Liver (tissue), 8 donors: ENCODE measurements at regions not wholly inside any gene's neighbourhood (a gene's known extent, or its start where the extent isn't known, plus 50 kb on each side); places are given as distances from the start of the nearest gene placed in this dataset.

Experiments
- DNase-seq: peaks from one replicate; pipeline ENCODE4 v3.0.0-alpha.2; 2017; ENCODE audit warnings: low spot score
- H3K27ac ChIP-seq, 2 donors: one replicate each; pipeline ENCODE4 v1.7.0; 2013; ENCODE audit warnings: inconsistent platforms in 2 of 2, low read length in 2 of 2, control low read depth in 1 of 2, low read depth in 1 of 2, mild to moderate bottlenecking in 1 of 2
- H3K27me3 ChIP-seq, 4 donors: one replicate each; pipeline versions ENCODE4 v1.6.1 to v1.7.0; 2013; ENCODE audit warnings: low read length in 3 of 4, inconsistent platforms in 1 of 4, mild to moderate bottlenecking in 1 of 4, moderate library complexity in 1 of 4; ENCODE audit not compliant: control insufficient read depth in 4 of 4, insufficient read depth in 4 of 4
- H3K36me3 ChIP-seq, 4 donors: one replicate each; pipeline versions ENCODE4 v1.6.1 to v1.7.0; 2013; ENCODE audit warnings: low read length in 3 of 4, mild to moderate bottlenecking in 3 of 4, low read depth in 1 of 4, moderate library complexity in 1 of 4; ENCODE audit not compliant: control insufficient read depth in 4 of 4, insufficient read depth in 3 of 4
- H3K4me1 ChIP-seq, 4 donors: one replicate each; pipeline versions ENCODE4 v1.6.1 to v1.7.0; 2013; ENCODE audit warnings: low read length in 3 of 4, mild to moderate bottlenecking in 3 of 4, moderate library complexity in 1 of 4; ENCODE audit not compliant: control insufficient read depth in 4 of 4, insufficient read depth in 4 of 4
- H3K4me3 ChIP-seq, 3 donors: one replicate each; pipeline versions ENCODE4 v1.6.1 to v1.7.0; 2013; ENCODE audit warnings: low read length in 3 of 3, control low read depth in 1 of 3, low read depth in 1 of 3, mild to moderate bottlenecking in 1 of 3
- H3K9ac ChIP-seq, 2 donors: one replicate each; pipeline ENCODE4 v1.7.0; 2013; ENCODE audit warnings: low read length in 2 of 2, mild to moderate bottlenecking in 2 of 2, moderate library complexity in 2 of 2, control low read depth in 1 of 2, low read depth in 1 of 2
- H3K9me3 ChIP-seq, 4 donors: one replicate each; pipeline versions ENCODE4 v1.6.1 to v1.7.0; 2013; ENCODE audit warnings: low read length in 3 of 4; ENCODE audit not compliant: control insufficient read depth in 4 of 4
- ATF3 ChIP-seq: IDR thresholded peaks from 2 replicates; pipeline ENCODE4 v1.6.1; 2016; ENCODE audit warnings: antibody characterized with exemption
- CTCF ChIP-seq: fragments of 150-350 bp; IDR thresholded peaks from 2 replicates; pipeline ENCODE4 v1.5.1; 2017; ENCODE audit warnings: improper control_type of control experiment, low read depth, low read length; ENCODE audit not compliant: missing input control
- EGR1 ChIP-seq, 2 donors: IDR thresholded peaks; 2 replicates each; pipeline ENCODE4 v1.6.1; 2016 to 2018; ENCODE audit warnings: antibody characterized with exemption in 2 of 2, low read depth in 2 of 2
- FOXA1 ChIP-seq: IDR thresholded peaks from 2 replicates; pipeline ENCODE4 v1.6.1; 2016; ENCODE audit warnings: antibody characterized with exemption
- FOXA2 ChIP-seq: IDR thresholded peaks from 2 replicates; pipeline ENCODE4 v1.6.1; 2016; ENCODE audit warnings: antibody characterized with exemption
- GABPA ChIP-seq, 2 donors: IDR thresholded peaks in 1 of 2; conservative IDR thresholded peaks in 1 of 2; 2 replicates each; pipeline ENCODE4 v1.6.1; 2016; ENCODE audit warnings: antibody characterized with exemption in 2 of 2, mild to moderate bottlenecking in 1 of 2, moderate library complexity in 1 of 2
- HNF4A ChIP-seq, 2 donors: conservative IDR thresholded peaks; 2 replicates each; pipeline ENCODE4 v1.6.1; 2016; ENCODE audit warnings: antibody characterized with exemption in 2 of 2, mild to moderate bottlenecking in 2 of 2
- HNF4G ChIP-seq: IDR thresholded peaks from 2 replicates; pipeline ENCODE4 v1.6.1; 2016; ENCODE audit warnings: antibody characterized with exemption
- JUND ChIP-seq, 2 donors: IDR thresholded peaks; 2 replicates each; pipeline ENCODE4 v1.6.1; 2016; ENCODE audit warnings: antibody characterized with exemption in 2 of 2
- MAX ChIP-seq: IDR thresholded peaks from 2 replicates; pipeline ENCODE4 v1.6.1; 2016; ENCODE audit warnings: antibody characterized with exemption
- NR2F2 ChIP-seq: IDR thresholded peaks from 2 replicates; pipeline ENCODE4 v1.6.1; 2016; ENCODE audit warnings: antibody characterized with exemption
- RAD21 ChIP-seq, 2 donors: IDR thresholded peaks; 2 replicates each; pipeline ENCODE4 v1.6.1; 2016; ENCODE audit warnings: antibody characterized with exemption in 2 of 2, mild to moderate bottlenecking in 2 of 2
- RXRA ChIP-seq, 2 donors: IDR thresholded peaks; 2 replicates each; pipeline ENCODE4 v1.6.1; 2017 to 2018; ENCODE audit warnings: antibody characterized with exemption in 2 of 2, mild to moderate bottlenecking in 1 of 2
- SP1 ChIP-seq: IDR thresholded peaks from 2 replicates; pipeline ENCODE4 v1.6.1; 2018; ENCODE audit warnings: antibody characterized with exemption, mild to moderate bottlenecking
- TAF1 ChIP-seq: conservative IDR thresholded peaks from 2 replicates; pipeline ENCODE4 v1.6.1; 2016; ENCODE audit warnings: antibody characterized with exemption, mild to moderate bottlenecking
- YY1 ChIP-seq: IDR thresholded peaks from 2 replicates; pipeline ENCODE4 v1.6.1; 2016; ENCODE audit warnings: antibody characterized with exemption, mild to moderate bottlenecking
- WGBS: extraction: QIAGEN DNeasy Blood & Tissue Kit; methylation state at CpG from one replicate; pipeline ENCODE4 v1.1.7; 2013; 5-methylcytosine and 5-hydroxymethylcytosine counted together
- donor health status: healthy.
- donor health status: healthy.
- donor health status: healthy.
- donor health status: healthy.
- donor health status: healthy.

- Histone ChIP-seq H3K4me1 (no peaks in the 10 kb centered on the region), H3K36me3 (no peaks in the 10 kb centered on the region), H3K27ac (no peak overlapping the region), H3K9me3 (no peaks in the 10 kb centered on the region), H3K4me3 (no peak overlapping the region), H3K9ac (no peak overlapping the region), H3K27me3 (peaks cover 0 to 6% (median 0%) of the 10 kb centered on the region in 4 donors)
- no peak for DNase-seq
- WGBS, result 64% methylated on average over 2 of the region's 2 CpGs
- TF ChIP-seq CTCF (no peak), TAF1 (no peak), FOXA1 (no peak), NR2F2 (no peak), GABPA (IDR thresholded peaks at IDR 0.05 in 1 of 2, conservative IDR thresholded peaks at IDR 0.05 in 1 of 2) (no peak), RAD21 (IDR thresholded peaks at IDR 0.05) (no peak), HNF4A (conservative IDR thresholded peaks at IDR 0.05) (no peak), ATF3 (no peak)
Observed at GRCh38 chr6:120545353-120545752, 788.9 kb downstream of the TBC1D32 start.

GRCh38 chr6:120534954-120535353 is 799.3 kb downstream of the TBC1D32 start:
- TF ChIP-seq GABPA (IDR thresholded peaks at IDR 0.05 in 1 of 2, conservative IDR thresholded peaks at IDR 0.05 in 1 of 2), result no peak
- TF ChIP-seq TAF1, result no peak
- no peak for TF ChIP-seq YY1
- TF ChIP-seq JUND (IDR thresholded peaks at IDR 0.05), result no peak
- no peak for TF ChIP-seq HNF4G
- TF ChIP-seq SP1, result no peak
- TF ChIP-seq RAD21 (IDR thresholded peaks at IDR 0.05), result no peak
- TF ChIP-seq ATF3, result no peak
- no peak for TF ChIP-seq FOXA2
- TF ChIP-seq EGR1 (IDR thresholded peaks at IDR 0.05; ENCODE audit: low read depth in 2 of 2), result no peak
- no peak overlapping the region for H3K27ac ChIP-seq
- H3K4me1 ChIP-seq, result no peaks in the 10 kb centered on the region
- H3K4me3 ChIP-seq, result no peak overlapping the region
- no peaks in the 10 kb centered on the region for H3K36me3 ChIP-seq
- H3K27me3 ChIP-seq, result no peaks in the 10 kb centered on the region
- no peak overlapping the region for H3K9ac ChIP-seq
- no peak for DNase-seq
- no peaks in the 10 kb centered on the region for H3K9me3 ChIP-seq

GRCh38 chr6:120526576-120526975 is 807.7 kb downstream of the TBC1D32 start:
- no peak overlapping the region for H3K4me3 ChIP-seq
- TF ChIP-seq HNF4A (conservative IDR thresholded peaks at IDR 0.05) (no peak), TAF1 (no peak), FOXA2 (no peak), GABPA (IDR thresholded peaks at IDR 0.05 in 1 of 2, conservative IDR thresholded peaks at IDR 0.05 in 1 of 2) (no peak), JUND (IDR thresholded peaks at IDR 0.05) (no peak), YY1 (no peak), MAX (no peak), HNF4G (no peak), RXRA (IDR thresholded peaks at IDR 0.05) (no peak)
- no peaks in the 10 kb centered on the region for H3K4me1 ChIP-seq
- no peaks in the 10 kb centered on the region for H3K27me3 ChIP-seq
- DNase-seq, result no peak
- H3K36me3 ChIP-seq, result no peaks in the 10 kb centered on the region
- 61% methylated on average over 2 of the region's 2 CpGs for WGBS
- H3K9ac ChIP-seq, result no peak overlapping the region
- no peaks in the 10 kb centered on the region for H3K9me3 ChIP-seq
- no peak overlapping the region for H3K27ac ChIP-seq
